ENCODE measurements at regions not wholly inside any gene's neighbourhood (a gene's known extent, or its start where the extent isn't known, plus 50 kb on each side); places are given as distances from the start of the nearest gene placed in this dataset.
A peak's percentile ranks its signal among the peaks of the same experiment; 100 is the strongest.
"Not testable (repeated sequence)": the region's sequence is repeated elsewhere in the genome, so short reads cannot be mapped to it uniquely, and the experiment has no call there.

DNA sequence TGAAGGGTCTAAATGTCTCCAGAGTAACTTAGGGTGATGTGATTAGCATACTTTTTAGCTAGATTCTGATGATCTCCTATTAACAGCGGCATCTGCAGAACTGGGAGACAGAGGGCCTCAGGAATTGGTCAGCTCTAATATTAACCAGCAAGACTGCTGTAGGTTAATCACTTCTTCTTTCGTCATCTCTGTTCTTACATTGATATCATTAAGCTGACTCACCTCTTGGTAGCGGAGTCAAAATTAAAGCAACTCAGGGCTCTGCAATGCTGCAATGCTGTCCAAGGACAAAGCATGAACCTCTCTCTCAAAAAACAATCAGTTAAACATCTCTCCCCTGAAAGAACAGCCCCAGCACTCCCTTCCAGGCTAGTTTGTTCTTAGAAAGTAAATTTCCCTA is 57.5 kb upstream of the TRA2B start:
- no peak for DNase-seq

DNA sequence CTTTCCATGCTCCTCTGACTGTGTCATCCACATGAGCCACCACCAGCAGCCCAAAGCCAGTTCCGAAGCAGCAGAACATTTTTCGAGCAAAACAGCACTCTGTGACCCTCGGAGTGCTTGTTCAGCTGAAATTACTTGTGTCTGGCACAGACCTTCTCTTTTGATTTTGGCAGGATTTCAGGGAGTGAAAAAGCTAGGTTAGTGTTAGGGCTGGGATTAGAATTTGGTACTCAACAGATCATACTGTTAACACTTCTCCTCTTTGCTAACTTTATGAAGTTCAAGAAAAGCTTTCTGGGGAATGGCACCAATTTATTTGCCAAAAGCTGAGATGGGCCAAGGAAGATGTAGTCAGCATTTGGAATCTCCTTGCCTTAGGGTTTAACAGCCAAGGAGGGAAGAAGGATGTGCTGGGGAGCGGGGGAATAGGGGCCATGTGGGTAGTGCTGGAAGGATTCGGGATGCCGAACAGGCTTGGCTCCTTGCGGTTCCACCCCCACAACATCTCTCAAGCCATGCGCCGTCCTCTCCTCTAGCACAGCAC is 55.1 kb upstream of the TRA2B start:
- DNase-seq = no peak

DNA sequence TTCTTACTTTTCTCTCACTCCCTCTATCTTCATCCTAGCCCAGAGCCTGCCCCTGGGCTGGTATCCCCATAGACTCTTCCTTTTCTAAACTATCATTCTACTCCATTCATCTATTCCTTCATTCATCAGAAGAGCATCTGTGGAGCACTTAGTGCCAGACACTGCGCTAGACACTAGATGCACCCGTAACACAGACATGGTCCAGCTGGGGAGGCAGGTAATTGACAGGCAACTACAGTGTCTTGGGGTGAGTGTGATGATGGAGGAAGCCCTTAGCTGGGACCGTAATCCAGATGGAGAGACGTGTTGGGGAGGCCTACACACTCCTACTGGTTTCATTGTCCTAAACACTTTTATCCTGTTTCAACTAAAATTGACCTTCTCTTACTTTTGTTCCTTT is 53.2 kb upstream of the TRA2B start:
- not testable (repeated sequence) for DNase-seq

DNA sequence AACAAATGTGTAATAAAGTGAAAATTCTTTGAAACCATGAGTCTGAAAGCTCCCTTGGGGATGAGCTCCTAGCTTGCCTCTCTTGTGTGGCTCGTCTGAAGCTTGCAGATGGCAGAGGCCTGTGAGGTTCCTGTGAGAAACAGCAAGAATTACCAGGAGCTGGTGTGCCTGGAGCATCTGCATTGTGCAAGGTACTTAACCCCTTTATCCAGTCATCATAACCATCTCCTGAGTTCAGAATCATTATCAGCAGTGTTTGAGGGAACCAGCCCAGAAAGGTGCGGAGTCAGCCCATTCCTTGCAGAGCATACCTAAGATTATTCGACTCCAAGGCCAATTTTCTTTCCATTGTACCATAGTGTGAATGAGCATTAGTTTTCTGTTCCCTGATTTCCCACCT is 51.7 kb upstream of the TRA2B start:
- no peak for DNase-seq

DNA sequence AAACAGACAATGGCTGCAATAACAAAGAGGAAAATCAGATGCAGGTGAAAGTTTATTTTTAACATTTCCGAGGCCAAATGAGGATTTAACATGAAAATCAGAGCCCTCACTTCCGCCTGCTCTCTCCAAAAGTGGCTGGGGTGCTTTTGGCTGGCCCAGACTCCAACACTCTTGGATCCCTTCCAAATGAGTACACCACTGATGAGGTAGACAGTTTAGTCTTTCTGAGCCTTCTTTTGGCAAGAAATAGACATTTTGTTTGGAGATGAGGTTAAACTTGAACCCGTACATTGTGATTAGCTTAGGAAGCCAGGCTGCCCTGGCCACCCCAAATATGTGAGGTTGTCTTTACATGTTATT is 51.0 kb upstream of the TRA2B start:
- DNase-seq = peak; percentile 12

DNA sequence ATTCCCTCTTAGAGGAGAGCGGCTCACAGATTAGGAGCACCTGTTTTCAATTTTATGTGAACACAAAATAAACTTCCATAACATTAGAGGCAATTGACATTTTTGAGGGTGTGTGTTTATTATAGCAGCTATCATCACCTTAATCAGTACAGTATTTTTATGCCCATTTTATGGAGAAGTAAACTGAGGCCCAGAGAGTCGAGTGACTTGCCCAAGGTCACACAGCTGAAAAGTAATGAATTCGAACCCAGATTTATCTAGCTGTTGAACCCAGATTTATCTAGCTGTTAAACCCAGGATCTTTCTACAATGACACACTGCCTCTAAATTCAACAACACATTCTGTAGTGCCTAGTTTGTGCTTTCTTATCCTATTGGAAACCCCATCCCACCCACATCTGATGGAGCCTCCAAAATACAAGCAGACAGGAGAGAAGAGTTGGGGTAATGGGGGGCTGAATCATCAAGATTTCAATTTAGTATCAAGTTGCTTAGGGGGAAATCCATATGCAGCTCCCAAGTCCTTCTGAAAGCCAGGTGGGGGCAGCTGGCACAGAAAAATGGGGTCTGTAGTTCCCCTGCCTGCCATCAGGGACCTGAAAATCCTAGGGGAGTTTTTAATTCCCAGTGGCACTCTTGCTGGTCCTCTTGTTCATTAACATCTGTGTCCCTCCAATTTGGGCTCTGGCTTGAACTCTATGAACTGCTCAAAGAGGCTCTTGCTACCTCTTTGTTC is 50.4 kb upstream of the TRA2B start:
- DNase-seq = no peak

Measured in NCI-H69 (cell line).